Suprapubic skin (tissue), 4 donors: ENCODE measurements at regions not wholly inside any gene's neighbourhood (a gene's known extent, or its start where the extent isn't known, plus 50 kb on each side); places are given as distances from the start of the nearest gene placed in this dataset.
"Not testable (repeated sequence)": the region's sequence is repeated elsewhere in the genome, so short reads cannot be mapped to it uniquely, and the experiment has no call there.

ENCODE experiments used
- DNase-seq, 2 donors: peaks; one replicate each; pipeline ENCODE4 v3.0.0-alpha.2; 2019; ENCODE audit warnings: low spot score in 2 of 2
- H3K27ac ChIP-seq: fragments of 200-600 bp; sonication (generic); one replicate; pipeline ENCODE4 v1.5.1; 2019
- H3K27me3 ChIP-seq: fragments of 200-600 bp; sonication (generic); one replicate; pipeline ENCODE4 v1.5.1; 2019
- H3K36me3 ChIP-seq: fragments of 200-600 bp; sonication (generic); one replicate; pipeline ENCODE4 v1.5.1; 2019
- H3K4me1 ChIP-seq: fragments of 200-600 bp; sonication (generic); one replicate; pipeline ENCODE4 v1.5.1; 2019
- H3K4me3 ChIP-seq: fragments of 200-600 bp; sonication (generic); one replicate; pipeline ENCODE4 v1.5.1; 2019; ENCODE audit warnings: mild to moderate bottlenecking
- H3K9me3 ChIP-seq: fragments of 200-600 bp; sonication (generic); one replicate; pipeline ENCODE4 v1.5.1; 2019
- EP300 ChIP-seq: sonication (generic); formaldehyde crosslinking; IDR thresholded peaks from one replicate; pipeline ENCODE4 v1.6.1; 2017; ENCODE audit warnings: antibody characterized with exemption
- POLR2A ChIP-seq, 2 donors: fragments of 450-650 bp; IDR thresholded peaks; one replicate each; pipeline ENCODE4 v1.6.1; 2017; ENCODE audit warnings: antibody characterized with exemption in 2 of 2, mild to moderate bottlenecking in 2 of 2, moderate library complexity in 2 of 2
- POLR2AphosphoS5 ChIP-seq, 3 donors: sonication (generic); formaldehyde crosslinking; IDR thresholded peaks; one replicate each; pipeline ENCODE4 v1.6.1; 2017; ENCODE audit warnings: antibody characterized with exemption in 3 of 3
- WGBS: methylation state at CpG from one replicate; pipeline ENCODE4 v1.1.5; 2018; 5-methylcytosine and 5-hydroxymethylcytosine counted together
- TF ChIP-seq, protein P1 (sequence below), 2 donors: fragments of 200-600 bp in 1 of 2; fragments of 450-650 bp in 1 of 2; sonication (generic) in 1 of 2; IDR thresholded peaks; one replicate each; pipeline ENCODE4 v1.5.1; 2016 to 2019; ENCODE audit warnings: antibody characterized with exemption in 2 of 2, mild to moderate bottlenecking in 1 of 2, moderate library complexity in 1 of 2

DNA sequence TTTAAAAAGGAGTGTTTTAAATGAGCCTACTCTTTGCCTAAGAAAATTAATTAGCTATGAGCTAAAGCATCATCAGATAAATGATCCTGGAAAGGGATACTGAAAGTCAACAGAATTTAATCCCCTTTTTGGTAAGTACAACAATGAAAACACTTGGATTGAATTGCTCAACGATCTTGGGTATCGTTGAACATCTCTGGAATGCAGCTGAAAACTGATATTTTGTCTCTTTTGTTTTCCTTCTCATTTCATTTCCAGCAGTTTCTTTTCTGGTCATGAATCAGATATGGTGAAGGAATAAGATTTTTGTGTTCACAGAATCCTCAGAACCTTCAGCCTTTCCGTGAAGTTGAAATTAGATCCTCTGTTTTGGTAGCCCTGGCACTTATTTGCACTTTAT, 771.2 kb downstream of the FSCB start:
- TF ChIP-seq POLR2A (IDR thresholded peaks at IDR 0.05): no peak
- no peak for TF ChIP-seq POLR2AphosphoS5 (IDR thresholded peaks at IDR 0.05)
- no peak for TF ChIP-seq EP300
- TF ChIP-seq, protein P1, sequence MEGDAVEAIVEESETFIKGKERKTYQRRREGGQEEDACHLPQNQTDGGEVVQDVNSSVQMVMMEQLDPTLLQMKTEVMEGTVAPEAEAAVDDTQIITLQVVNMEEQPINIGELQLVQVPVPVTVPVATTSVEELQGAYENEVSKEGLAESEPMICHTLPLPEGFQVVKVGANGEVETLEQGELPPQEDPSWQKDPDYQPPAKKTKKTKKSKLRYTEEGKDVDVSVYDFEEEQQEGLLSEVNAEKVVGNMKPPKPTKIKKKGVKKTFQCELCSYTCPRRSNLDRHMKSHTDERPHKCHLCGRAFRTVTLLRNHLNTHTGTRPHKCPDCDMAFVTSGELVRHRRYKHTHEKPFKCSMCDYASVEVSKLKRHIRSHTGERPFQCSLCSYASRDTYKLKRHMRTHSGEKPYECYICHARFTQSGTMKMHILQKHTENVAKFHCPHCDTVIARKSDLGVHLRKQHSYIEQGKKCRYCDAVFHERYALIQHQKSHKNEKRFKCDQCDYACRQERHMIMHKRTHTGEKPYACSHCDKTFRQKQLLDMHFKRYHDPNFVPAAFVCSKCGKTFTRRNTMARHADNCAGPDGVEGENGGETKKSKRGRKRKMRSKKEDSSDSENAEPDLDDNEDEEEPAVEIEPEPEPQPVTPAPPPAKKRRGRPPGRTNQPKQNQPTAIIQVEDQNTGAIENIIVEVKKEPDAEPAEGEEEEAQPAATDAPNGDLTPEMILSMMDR (IDR thresholded peaks at IDR 0.05): no peak
- no peak for DNase-seq
- 58% methylated on average over 3 of the region's 3 CpGs for WGBS

DNA sequence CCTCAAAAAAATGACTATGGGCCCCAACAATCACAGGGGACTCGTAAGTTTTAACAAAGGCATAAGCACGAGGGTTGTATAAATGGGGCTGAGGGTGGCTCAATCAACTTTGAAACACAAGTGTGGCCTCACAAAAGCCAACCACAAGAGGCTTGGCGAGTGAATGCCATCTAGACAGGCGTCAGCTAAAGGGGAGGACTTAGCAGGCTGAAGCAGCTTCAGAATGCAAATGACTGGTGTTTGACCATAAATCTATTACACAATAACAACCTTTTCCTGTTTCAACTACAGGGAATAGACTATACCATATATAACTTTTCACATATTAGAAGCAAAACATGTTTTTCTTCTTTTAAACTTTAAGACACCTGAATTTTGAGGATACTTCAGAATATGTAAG, 777.9 kb downstream of the FSCB start:
- H3K9me3 ChIP-seq: no peaks in the 10 kb centered on the region
- H3K27ac ChIP-seq: no peak overlapping the region
- no peaks in the 10 kb centered on the region for H3K27me3 ChIP-seq
- no peak overlapping the region for H3K4me3 ChIP-seq
- no peaks in the 10 kb centered on the region for H3K36me3 ChIP-seq
- no peaks in the 10 kb centered on the region for H3K4me1 ChIP-seq
- DNase-seq: no peak
- no peak for TF ChIP-seq POLR2AphosphoS5 (IDR thresholded peaks at IDR 0.05)
- TF ChIP-seq EP300: no peak
- TF ChIP-seq, protein P1 (IDR thresholded peaks at IDR 0.05): no peak
- TF ChIP-seq POLR2A (IDR thresholded peaks at IDR 0.05): no peak
- WGBS: 63% methylated on average over 4 of the region's 4 CpGs

More for the DNA sequence above, 771.2 kb downstream of the FSCB start:
- Histone ChIP-seq H3K9me3 (no peaks in the 10 kb centered on the region), H3K4me1 (no peaks in the 10 kb centered on the region), H3K4me3 (no peak overlapping the region), H3K27ac (no peak overlapping the region), H3K27me3 (no peaks in the 10 kb centered on the region), H3K36me3 (no peaks in the 10 kb centered on the region)

DNA sequence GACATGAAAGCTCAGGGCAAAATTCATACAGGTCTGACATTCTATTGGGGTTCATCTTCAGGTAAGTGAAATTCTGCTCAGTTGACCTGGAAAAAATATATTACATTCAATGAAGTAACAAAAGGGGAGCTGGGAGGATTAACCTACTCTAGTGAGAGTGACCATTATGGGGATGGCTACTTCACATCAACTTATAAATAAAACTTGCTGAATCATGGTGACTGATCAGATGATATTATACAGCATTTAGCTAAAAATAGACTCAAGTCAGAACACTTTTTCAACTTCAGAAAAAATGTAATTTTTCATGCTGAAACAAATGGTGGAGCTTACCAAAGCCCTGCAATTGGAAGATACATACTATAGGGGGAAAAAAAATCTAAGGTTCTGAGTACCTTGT, 800.2 kb downstream of the FSCB start:
- Histone ChIP-seq H3K36me3 (no peaks in the 10 kb centered on the region), H3K4me3 (no peak overlapping the region), H3K4me1 (no peaks in the 10 kb centered on the region), H3K9me3 (peaks cover 3% of the 10 kb centered on the region), H3K27me3 (no peaks in the 10 kb centered on the region), H3K27ac (no peak overlapping the region)
- DNase-seq: no peak
- TF ChIP-seq POLR2A (IDR thresholded peaks at IDR 0.05) (no peak), EP300 (no peak), POLR2AphosphoS5 (IDR thresholded peaks at IDR 0.05) (no peak)
- TF ChIP-seq, protein P1 (IDR thresholded peaks at IDR 0.05): no peak

DNA sequence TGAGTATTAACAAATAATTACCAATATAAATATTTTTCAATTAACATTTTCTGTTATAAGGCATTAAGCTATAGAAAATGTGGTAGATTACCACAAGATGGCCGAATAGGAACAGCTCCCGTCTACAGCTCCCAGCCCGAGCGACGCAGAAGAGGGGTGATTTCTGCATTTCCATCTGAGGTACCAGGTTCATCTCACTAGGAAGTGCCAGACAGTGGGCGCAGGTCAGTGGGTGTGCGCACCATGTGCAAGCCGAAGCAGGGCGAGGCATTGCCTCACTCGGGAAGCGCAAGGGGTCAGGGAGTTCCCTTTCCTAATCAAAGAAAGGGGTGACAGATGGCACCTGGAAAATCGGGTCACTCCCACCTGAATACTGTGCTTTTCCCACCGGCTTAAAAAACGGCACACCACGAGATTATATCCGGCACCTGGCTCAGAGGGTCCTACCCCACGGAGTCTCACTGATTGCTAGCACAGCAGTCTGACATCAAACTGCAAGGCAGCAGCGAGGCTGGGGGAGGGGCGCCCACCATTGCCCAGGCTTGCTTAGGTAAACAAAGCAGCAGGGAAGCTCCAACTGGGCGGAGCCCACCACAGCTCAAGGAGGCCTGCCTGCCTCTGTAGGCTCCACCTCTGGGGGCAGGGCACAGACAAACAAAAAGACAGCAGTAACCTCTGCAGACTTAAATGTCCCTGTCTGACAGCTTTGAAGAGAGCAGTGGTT, 808.4 kb downstream of the FSCB start:
- DNase-seq, H3K27me3 ChIP-seq, H3K9me3 ChIP-seq, H3K4me3 ChIP-seq, H3K36me3 ChIP-seq, H3K4me1 ChIP-seq, H3K27ac ChIP-seq: not testable (repeated sequence)
- 95% methylated on average over 15 of the region's 20 CpGs for WGBS

DNA sequence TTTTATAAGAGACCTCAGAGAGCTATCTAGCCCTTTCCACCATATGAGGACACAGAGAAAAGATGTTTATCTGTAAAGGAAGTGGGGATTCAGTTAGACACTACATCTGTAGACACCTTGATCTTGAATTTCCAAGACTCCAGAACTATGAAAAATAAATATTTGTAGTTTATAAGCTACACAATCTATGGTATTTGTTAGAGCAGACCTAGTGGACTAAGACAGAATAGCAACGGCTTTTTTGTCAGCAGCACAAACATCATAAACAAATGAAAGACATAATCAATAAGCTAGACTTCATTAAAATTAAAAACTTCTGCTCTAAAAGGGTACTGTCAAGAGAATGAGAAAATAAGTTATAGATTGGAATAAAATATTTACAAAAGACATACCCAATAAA, 810.1 kb downstream of the FSCB start:
- 92% methylated on average over 1 of the region's 1 CpG for WGBS
- H3K4me1 ChIP-seq: no peaks in the 10 kb centered on the region
- no peaks in the 10 kb centered on the region for H3K36me3 ChIP-seq
- TF ChIP-seq, protein P1 (IDR thresholded peaks at IDR 0.05): no peak
- TF ChIP-seq POLR2AphosphoS5 (IDR thresholded peaks at IDR 0.05) (no peak), POLR2A (IDR thresholded peaks at IDR 0.05) (no peak), EP300 (no peak)
- no peak overlapping the region for H3K4me3 ChIP-seq
- H3K27ac ChIP-seq: no peak overlapping the region
- H3K9me3 ChIP-seq: no peaks in the 10 kb centered on the region
- no peaks in the 10 kb centered on the region for H3K27me3 ChIP-seq
- no peak for DNase-seq

DNA sequence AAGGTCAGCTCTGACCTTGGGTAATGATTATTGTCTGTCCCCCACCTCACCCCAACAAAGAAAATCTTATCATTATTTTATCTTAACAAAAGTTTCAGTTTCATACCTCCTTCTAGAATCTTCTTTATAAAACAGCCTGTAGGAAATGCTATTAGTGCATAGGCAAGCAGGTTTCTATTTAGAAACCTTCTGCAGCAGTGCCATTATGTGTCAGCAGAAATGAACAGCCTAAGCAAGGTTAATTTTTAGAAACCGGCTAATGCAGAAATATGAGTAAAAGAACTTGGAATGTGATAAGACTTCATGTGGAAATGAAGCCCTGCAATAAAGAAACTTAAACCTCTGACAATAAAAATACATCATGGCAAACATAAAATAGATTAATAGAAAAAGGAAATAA, 814.4 kb downstream of the FSCB start:
- H3K4me3 ChIP-seq: no peak overlapping the region
- no peaks in the 10 kb centered on the region for H3K4me1 ChIP-seq
- no peak for DNase-seq
- no peaks in the 10 kb centered on the region for H3K27me3 ChIP-seq
- 60% methylated on average over 1 of the region's 1 CpG for WGBS
- H3K27ac ChIP-seq: no peak overlapping the region
- H3K36me3 ChIP-seq: no peaks in the 10 kb centered on the region
- H3K9me3 ChIP-seq: no peaks in the 10 kb centered on the region
- TF ChIP-seq EP300: no peak
- TF ChIP-seq POLR2AphosphoS5 (IDR thresholded peaks at IDR 0.05): no peak
- no peak for TF ChIP-seq POLR2A (IDR thresholded peaks at IDR 0.05)
- TF ChIP-seq, protein P1 (IDR thresholded peaks at IDR 0.05): no peak
